ENCODE measurements at regions not wholly inside any gene's neighbourhood (a gene's known extent, or its start where the extent isn't known, plus 50 kb on each side); places are given as distances from the start of the nearest gene placed in this dataset.
A peak's percentile ranks its signal among the peaks of the same experiment; 100 is the strongest.

DNA sequence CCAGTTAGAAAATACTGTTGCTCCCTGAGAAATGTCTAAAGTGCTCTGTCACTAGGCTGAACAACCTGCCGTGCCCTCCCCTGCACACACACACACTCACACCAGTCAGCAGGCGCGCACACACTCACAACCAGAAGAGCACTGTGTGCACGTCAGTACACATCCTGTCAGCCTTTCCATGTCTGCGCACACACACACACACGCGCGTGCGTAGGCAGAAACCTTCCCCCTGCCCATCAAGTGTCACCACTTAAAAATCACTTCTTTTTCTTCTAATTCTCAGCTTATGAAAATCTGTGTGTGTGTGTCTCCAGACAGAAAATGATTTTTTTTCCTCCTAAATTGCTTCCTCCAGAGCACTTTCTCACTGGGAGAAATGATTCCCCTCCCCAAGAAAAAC, 100.3 kb downstream of the EDN3 start:
- Histone ChIP-seq H3K27me3 (peaks cover 0 to 92% of the 10 kb centered on the region in 2 donors), H3K9me3 (no peaks in the 10 kb centered on the region), H3K4me3 (no peak overlapping the region), H3K36me3 (no peaks in the 10 kb centered on the region), H3K27ac (no peak overlapping the region), H3K4me1 (peaks cover 0 to 19% (median 11%) of the 10 kb centered on the region in 4 donors)
- no peak for DNase-seq (ENCODE audit: low spot score in 2 of 2)
- TF ChIP-seq, protein P1, sequence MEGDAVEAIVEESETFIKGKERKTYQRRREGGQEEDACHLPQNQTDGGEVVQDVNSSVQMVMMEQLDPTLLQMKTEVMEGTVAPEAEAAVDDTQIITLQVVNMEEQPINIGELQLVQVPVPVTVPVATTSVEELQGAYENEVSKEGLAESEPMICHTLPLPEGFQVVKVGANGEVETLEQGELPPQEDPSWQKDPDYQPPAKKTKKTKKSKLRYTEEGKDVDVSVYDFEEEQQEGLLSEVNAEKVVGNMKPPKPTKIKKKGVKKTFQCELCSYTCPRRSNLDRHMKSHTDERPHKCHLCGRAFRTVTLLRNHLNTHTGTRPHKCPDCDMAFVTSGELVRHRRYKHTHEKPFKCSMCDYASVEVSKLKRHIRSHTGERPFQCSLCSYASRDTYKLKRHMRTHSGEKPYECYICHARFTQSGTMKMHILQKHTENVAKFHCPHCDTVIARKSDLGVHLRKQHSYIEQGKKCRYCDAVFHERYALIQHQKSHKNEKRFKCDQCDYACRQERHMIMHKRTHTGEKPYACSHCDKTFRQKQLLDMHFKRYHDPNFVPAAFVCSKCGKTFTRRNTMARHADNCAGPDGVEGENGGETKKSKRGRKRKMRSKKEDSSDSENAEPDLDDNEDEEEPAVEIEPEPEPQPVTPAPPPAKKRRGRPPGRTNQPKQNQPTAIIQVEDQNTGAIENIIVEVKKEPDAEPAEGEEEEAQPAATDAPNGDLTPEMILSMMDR (IDR thresholded peaks at IDR 0.05): no peak
- TF ChIP-seq POLR2A (IDR thresholded peaks at IDR 0.05) (no peak), EP300 (IDR thresholded peaks at IDR 0.05) (no peak)
- 45 to 58% methylated on average over 9 of the region's 9 CpGs for WGBS, 2 donors

DNA sequence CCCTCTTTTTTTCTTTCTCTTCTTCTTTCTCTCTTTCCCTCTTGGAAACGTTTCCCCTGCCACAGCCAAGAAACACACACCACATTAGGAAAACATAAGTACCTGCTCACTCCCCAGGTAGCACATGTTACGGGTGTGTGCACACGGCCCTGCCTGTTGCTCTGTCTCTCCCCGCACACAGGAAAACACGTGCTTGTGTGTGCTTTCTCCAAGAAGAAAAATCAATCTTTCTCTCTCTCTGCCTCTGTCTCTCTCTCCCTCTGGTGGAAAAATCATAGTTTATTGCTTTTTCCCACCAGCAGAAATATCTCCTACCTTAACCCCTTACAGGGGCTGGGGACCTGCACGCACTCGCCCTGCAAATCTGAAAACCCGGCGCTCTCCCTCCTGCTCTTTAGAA, 102.3 kb downstream of the EDN3 start:
- Histone ChIP-seq H3K4me3 (no peak overlapping the region), H3K27ac (no peak overlapping the region), H3K4me1 (peaks cover 0 to 19% (median 11%) of the 10 kb centered on the region in 4 donors), H3K9me3 (no peaks in the 10 kb centered on the region), H3K36me3 (no peaks in the 10 kb centered on the region), H3K27me3 (peaks cover 0 to 96% of the 10 kb centered on the region in 2 donors)
- TF ChIP-seq EP300 (IDR thresholded peaks at IDR 0.05) (no peak), POLR2A (IDR thresholded peaks at IDR 0.05) (no peak)
- TF ChIP-seq, protein P1 (IDR thresholded peaks at IDR 0.05): no peak
- DNase-seq (ENCODE audit: low spot score in 2 of 2): no peak
- WGBS, 2 donors: 6 to 11% methylated on average over 9 of the region's 9 CpGs

DNA sequence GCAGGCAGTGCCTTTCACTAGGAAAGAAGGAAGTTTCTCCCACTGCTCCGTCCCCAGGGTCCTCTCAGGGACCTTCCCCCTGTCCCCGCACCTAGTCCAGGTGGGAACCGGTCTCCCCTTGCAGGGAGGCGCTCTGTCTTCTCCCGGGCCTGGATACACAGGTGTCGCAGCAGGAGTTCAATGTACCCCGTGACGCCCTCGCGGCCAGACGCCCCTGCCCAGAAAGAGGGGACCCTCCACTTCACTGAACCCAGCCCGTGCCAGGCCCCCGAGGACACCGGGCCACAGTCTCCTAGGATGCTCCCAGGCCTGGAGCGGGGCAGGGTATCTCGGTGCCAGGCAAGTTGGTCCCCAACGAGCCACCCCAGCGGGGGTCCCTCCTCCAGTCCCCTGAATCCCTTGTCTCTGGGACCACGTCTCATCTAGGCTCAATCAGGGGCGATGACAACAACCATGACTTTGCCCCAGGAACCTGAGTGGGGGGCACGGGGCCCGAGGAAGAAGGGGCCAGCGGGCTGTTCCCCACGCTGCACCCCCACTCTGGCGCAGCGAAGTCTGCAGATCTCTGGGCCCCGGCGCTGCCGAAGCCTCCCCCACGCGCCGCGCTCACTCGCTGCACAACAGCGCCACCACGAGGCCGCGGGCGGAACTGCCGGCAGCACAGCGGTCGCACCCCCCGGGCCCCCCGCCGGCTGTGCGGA, 103.0 kb downstream of the EDN3 start:
- H3K9me3 ChIP-seq: no peaks in the 10 kb centered on the region
- DNase-seq (ENCODE audit: low spot score in 2 of 2): peak in 1 of 2 donors; percentile 38
- H3K27me3 ChIP-seq: peaks cover 0 to 96% of the 10 kb centered on the region in 2 donors
- H3K4me3 ChIP-seq: peak overlapping the region in 1 of 4 donors; percentile 3
- H3K36me3 ChIP-seq: no peaks in the 10 kb centered on the region
- H3K27ac ChIP-seq: no peak overlapping the region
- 5 to 15% methylated on average over 20 to 23 of the region's 46 CpGs for WGBS, 2 donors
- TF ChIP-seq EP300 (IDR thresholded peaks at IDR 0.05) (peak in 1 of 2 donors; percentile 14), POLR2A (IDR thresholded peaks at IDR 0.05) (no peak)
- TF ChIP-seq, protein P1 (IDR thresholded peaks at IDR 0.05): peak; percentile 87 to 98 (median 92)
- H3K4me1 ChIP-seq: peaks cover 0 to 19% (median 11%) of the 10 kb centered on the region in 4 donors

DNA sequence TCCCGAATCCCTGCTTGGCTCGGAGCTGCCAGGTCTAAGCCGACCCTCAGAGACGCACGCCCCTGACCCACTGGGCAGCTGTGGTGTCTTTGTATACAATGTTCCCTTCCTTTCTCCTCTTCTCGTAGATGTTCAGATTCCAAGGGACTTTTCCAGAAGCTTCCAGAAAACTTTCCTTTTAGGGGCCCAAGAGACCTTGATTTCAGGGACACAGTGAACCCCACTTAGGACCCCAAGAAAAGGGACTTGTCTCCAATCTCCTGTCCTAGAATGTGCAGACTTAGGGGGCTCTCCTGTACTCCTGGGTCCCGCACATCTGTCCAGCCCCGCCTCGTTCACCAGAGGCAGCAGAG, 103.5 kb downstream of the EDN3 start:
- peaks cover 0 to 93% of the 10 kb centered on the region in 2 donors for H3K27me3 ChIP-seq
- DNase-seq (ENCODE audit: low spot score in 2 of 2): no peak
- TF ChIP-seq EP300 (IDR thresholded peaks at IDR 0.05) (no peak), POLR2A (IDR thresholded peaks at IDR 0.05) (no peak)
- TF ChIP-seq, protein P1 (IDR thresholded peaks at IDR 0.05): peak in 1 of 5 experiments; percentile 6
- peaks cover 0 to 19% (median 11%) of the 10 kb centered on the region in 4 donors for H3K4me1 ChIP-seq
- H3K27ac ChIP-seq: no peak overlapping the region
- 20% methylated on average over 8 to 9 of the region's 9 CpGs for WGBS, 2 donors
- no peaks in the 10 kb centered on the region for H3K36me3 ChIP-seq
- H3K4me3 ChIP-seq: no peak overlapping the region
- no peaks in the 10 kb centered on the region for H3K9me3 ChIP-seq

DNA sequence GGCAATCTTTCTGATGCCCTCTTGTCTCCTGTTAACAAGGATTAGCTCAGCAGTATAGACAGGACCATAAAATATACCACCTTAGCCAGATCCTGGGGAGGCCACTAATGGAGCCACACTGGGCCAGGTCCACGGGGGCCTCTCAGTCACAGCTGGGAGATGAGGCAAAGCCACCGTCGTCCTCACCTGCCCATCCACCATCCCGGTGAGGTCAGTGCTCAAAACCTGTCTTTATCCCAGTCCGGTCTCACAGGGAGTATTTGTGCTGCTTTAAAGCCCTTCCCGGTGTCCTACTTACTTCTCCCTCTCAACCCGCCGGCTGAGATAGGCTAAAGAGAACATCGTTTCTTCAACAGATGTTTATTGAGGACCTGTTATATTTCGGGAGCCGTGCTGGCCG, 104.3 kb downstream of the EDN3 start:
- no peak overlapping the region for H3K4me3 ChIP-seq
- no peaks in the 10 kb centered on the region for H3K9me3 ChIP-seq
- DNase-seq (ENCODE audit: low spot score in 2 of 2): no peak
- H3K27me3 ChIP-seq: peaks cover 0 to 91% of the 10 kb centered on the region in 2 donors
- WGBS, 2 donors: 28 to 34% methylated on average over 12 of the region's 12 CpGs
- peaks cover 0 to 19% (median 11%) of the 10 kb centered on the region in 4 donors for H3K4me1 ChIP-seq
- TF ChIP-seq EP300 (IDR thresholded peaks at IDR 0.05): no peak
- H3K36me3 ChIP-seq: no peaks in the 10 kb centered on the region
- no peak overlapping the region for H3K27ac ChIP-seq

All from tibial nerve (tissue), 4 donors.